ENCODE measurements at regions not wholly inside any gene's neighbourhood (a gene's known extent, or its start where the extent isn't known, plus 50 kb on each side); places are given as distances from the start of the nearest gene placed in this dataset.

DNA sequence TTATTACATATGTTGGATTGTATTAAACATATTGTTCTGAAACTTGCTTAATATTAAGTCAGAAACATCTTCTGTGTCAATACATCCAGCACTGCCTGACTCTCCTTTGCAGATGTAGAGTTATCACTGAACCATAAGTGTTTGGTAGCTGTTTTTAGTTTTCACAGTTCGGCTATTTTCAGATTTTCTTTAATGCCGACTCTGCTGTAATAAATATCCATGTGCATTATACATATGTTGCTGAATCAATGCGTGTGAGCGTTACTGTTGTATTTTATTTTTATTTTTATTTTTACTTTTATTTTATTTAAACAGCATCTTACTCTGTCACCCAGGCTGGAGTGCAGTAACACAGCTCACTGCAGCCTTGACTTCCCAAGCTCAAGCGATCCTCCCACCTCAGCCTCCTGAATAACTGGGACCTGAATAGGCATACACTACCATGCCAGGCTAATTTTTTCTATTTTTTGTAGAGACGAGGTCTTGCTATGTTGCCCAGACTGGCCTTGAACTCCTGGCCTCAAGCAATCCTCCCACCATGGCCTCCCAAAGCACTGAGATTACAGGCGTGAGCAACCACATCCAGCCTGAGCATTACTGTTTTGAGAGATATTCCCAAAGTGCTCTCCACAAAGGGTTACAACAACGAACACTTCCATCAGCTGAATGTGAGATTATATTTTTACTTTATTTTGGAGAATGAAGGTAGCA is 50.7 kb upstream of the NOCT start:
- DNase-seq, result no peak

DNA sequence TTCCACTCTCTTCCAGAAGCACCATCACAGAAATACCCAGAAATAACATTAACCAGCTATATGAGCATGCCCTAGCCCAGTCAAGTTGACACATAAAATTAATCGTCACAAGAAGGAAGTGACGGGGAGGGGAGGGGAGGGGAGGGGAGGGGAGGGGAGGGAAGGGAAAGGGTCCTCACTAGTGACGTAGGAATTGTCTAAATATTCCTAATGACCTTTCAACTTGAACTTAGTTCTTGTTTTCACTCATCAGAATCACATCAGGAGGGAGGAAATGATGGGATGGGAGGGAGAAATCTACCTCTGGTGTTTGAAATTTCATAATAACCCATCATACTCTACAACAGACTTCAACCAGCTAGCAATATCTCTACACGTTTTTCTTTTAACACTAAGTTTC is 52.2 kb upstream of the NOCT start:
- DNase-seq, result no peak

DNA sequence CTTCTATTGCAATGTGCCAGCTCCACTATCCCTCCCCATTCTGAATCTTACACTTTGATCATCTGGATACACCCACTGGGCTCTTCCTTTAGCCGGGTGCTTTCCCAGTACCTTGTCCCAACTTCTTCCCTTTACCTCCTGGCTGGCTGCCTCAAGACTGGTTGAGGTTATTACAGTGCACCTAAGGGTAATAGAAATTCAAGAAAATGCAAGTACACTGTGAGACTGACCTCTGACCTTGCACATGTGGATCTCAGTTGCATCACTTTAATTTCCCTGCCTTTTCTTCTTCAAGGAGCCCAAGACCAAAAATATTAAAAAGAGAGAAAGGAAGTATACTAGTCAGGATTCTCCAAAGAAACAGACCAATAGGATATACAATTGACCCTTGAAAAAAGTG is 53.9 kb upstream of the NOCT start:
- no peak for DNase-seq

DNA sequence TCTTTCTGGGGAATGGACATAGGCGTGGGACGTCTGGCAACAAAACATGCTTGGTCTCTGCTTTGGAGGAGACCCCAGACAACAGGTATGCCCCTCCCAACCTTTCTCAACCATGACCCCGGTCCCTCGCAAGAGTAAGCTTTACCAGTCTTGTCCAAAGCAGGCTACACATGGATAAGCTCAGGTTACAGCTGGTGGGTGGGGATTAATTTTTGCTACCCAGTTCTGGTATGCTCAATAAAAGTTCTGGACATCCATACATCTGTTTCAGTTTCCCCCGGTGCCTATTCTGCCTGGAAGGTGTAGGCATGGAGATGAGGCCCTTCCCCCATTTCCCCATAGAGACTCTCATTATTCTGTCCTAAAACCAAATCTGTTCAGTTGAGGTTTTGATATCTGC is 54.5 kb upstream of the NOCT start:
- DNase-seq, result no peak

DNA sequence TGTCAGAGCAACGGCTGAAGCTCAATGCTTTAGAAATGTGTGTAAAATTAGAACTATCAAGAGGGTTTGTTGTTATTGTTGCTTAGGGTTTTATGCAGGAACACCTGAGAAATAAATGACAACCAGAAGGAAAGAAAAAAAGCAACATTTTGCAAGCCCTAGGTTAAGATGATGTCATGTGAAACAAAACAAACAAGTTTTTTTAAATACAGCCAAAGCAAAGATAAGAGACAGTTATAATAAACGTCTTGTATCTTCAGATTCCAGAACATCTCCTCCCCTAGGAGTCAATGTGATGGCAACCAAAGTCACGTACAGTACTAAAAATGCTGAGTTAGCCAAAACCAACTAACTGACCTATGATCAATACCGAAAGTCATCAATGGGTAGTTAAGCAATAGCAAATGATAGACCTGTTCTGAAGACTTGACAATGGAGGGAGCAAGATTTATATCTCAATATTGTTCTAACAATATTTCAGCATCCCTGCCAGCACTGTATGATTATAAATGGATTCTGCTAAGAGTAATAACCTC is 55.3 kb upstream of the NOCT start:
- no peak for DNase-seq

DNA sequence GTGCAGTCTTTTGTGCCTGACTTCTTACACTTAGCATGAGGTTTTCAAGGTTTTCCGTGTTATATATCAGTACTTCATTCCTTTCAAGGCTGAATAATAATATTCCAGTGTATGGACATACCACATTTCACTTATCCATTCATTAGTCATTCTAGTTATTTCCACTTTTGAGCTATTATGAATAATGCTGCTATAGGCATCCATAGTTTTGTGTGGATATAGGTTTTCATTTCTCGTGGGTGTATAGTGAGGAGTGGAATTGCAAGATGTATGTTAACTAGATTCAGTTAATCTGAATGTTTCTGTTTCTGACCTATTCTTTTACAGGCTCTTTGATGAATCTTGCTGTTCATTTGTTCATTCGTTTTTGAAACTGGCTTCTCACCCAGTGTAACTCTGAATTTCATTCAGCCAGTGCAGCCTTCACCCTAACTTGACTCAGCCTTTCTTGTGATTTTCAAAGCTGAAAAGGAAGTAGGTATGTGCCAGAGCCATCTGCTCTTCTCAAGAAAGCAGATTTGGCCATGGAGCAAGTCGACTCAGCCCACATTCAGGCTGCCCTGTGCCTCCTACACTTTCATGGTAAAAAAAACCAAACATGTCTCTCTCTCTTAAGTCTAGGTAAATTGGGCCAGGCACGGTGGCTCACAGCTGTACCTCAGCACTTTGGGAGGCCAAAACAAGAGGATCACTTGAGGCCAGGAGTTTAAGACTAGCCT is 56.3 kb upstream of the NOCT start:
- no peak for DNase-seq

DNA sequence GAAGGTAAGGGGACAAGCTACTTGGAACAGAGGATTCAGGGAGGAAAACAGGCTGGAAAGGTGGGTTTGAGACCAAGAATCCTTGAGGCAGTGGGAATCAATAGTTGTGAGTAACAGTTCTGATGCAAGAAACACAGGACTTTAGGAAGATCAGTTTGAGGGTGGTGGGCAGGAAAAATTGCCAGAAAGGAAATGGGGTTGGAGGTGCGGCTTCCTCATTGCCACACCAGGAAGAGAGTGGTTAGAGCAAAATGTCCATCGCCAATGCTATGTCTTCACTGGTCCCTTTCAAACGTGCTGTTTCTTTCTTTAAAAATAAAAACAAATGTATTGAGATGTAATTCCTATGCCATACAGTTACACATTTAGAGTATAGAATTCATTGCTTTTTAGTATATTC is 57.1 kb upstream of the NOCT start:
- no peak for DNase-seq

DNA sequence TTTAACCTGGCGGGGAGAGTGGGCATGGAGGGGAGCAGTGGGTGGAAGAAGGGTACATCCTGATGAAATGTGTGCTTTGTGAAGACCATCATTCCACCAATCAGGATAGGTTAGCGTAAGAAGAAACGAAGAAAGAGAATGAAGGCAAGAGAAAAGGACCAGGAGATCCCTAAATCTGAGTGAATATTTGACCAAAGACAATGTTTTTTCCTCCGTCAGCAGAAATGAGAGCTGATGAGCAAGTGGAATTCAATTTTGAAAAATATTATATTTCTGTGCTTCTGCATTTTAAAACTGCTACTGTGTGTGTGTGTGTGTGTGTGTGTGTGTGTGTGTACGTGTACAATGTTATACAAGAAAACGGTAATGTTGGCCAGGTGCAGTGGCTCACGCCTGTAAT is 58.3 kb upstream of the NOCT start:
- DNase-seq, result no peak

DNA sequence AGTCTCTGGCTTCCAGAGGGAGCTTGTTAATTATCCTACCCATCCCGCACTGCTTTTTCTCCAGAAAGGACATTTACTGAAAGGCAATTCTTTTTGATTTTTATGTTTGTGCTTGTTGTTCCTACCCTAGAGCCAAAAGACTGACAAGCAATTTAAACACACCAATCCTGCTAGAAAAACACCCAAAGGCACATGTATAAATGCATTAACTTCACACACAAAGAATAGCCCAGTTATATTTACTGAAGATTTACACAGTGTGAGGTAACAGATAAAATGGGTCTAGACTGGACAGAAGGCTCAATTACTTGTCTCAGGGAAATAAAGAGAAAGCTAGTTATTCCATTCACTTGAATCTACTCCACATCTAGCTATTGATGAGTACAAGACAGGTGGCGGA is 61.2 kb upstream of the NOCT start:
- no peak for DNase-seq

DNA sequence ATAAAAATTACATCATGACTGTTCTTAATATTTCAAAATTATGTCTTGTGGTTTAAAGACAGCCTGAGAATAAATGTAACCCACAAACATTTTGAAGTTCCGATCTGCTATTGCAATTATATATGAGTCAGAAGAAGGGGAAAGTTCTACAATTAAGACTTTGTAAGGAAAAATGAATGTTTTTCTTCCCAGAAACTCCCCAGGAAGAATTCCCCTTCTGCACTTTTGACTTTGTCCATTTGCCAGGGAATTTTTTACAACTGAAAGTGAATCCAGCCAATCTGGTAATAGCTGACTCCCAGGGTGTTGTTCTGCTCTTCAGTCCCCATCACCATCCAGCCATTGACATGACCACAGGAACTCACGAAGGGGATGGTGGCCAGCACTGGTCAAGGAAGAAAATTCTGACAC is 61.6 kb upstream of the NOCT start:
- no peak for DNase-seq

DNA sequence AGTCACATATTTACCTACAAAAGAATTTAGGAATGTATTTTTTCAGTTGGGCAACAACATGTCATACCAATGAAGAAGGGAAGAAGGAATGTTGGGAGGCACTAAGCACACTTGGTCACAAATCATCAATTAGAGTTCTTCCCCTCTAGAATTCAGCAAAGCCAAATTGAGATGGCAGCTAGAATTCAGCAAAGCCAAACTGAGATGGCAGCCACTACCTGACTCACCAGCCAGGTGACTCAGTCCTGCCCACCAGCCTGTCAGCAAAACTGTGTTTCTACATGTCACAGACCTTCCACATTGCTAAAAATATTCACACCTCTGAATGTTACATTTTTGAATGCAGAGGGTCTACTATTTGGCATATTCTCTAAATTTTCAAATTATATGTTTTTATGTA is 63.2 kb upstream of the NOCT start:
- no peak for DNase-seq

DNA sequence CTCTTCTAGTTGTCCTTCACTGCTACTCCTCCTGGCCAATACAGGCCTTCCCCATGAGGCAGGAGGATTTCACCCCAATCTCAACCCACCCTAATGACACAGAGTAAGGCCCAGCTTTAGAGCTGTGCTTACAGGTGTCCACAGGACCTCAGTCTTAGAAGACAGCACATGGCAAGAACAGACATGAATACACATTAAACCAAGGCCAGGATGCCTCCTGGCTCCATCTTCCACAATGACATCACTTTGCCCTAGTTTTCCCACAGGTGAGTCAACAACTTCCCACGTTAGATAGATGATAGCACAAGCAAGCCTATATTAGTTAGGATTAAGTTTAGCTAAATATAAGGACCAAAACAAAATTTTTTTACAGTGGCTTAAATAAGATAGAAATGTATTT is 63.8 kb upstream of the NOCT start:
- no peak for DNase-seq

DNA sequence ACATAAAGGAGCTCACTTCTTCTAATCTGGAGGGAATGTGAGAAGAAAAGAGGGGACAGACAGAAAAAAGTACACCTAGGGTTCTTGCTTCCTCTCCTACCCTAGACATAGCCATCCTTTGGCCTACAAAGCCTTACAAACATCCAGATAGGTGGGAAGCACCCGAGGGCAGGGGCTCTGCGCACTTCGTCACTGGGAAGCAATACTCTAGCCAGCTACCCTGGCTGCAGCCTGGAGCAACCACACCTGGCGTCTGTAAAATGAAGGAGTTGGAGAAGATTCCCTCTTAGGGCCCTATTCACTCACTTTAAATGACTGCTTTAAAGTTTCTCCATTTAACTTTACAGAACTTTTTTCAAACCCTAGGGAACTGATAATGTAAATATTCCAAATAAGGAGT is 65.7 kb upstream of the NOCT start:
- no peak for DNase-seq

DNA sequence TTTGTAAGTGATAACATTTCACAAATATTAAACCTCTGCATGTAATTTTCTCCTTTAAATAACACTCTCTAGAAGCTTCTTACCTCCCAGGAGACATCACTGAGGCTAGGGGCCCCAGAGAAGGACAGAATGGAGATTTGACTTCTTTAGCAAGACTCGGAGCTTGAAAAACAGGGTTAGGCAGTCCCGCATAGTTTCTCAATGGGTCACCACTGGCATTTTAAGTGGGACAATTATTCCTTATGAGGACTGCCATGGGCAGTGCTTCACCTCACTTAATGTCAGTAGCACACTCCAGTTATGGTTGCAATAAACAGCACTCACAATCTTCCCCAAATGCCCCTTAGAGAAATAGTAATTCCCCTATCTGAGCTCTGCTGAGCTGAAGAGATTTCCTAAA is 66.7 kb upstream of the NOCT start:
- no peak for DNase-seq

DNA sequence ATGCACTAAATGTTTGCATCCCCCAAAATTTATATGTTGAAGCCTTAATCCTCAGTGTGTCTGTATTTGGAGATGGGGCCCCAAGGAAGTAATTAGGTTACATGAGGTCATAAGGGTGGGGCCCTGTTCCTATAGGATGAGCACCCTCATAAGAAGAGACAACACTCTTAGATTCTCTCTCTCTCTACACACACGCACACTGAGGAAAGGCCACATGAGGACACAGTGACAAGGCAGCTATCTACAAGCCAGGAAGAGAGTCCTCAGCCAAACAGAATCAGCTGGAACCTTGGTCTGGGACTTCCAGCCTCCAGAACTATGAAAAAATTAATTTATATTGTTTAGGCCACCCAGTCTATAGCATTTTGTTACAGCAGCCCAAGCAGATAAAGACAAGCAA is 69.3 kb upstream of the NOCT start:
- no peak for DNase-seq

DNA sequence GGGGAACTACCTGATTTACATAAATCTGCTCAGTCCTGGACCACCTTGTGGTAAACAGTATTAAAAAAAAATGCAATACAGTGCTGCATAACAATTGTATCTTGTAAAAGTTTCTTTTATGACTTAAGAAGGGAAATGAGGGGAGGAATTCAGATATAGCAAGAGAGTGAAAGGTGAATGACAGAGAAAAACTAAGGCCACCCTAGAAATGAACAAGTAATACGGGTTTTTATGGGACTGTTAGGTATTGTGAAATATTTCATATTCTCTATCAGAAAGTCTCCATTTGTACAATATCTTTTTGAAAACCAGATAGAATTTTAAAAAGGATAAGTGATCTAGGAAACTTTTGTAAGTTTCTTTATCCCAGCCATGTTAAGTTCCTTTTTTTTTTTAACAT is 69.7 kb upstream of the NOCT start:
- no peak for DNase-seq

DNA sequence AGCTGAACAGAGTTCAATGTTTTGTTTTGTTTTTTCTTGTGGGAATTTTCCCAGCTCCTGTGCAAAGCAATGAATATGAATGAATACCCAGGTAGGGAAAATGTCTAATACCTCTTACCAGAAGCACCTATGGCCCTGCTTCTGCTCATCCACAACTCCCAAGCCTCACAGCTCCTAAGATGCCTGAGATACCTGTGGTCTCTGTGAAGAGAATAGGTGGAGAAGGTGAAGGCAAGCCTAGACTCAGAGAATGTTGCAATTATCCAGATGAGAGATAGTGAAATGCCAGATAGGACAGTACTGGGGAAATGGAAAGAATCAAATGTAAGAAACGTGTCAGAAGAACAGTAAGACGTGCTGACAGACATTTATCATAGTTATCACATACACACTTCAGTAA is 70.2 kb upstream of the NOCT start:
- no peak for DNase-seq

DNA sequence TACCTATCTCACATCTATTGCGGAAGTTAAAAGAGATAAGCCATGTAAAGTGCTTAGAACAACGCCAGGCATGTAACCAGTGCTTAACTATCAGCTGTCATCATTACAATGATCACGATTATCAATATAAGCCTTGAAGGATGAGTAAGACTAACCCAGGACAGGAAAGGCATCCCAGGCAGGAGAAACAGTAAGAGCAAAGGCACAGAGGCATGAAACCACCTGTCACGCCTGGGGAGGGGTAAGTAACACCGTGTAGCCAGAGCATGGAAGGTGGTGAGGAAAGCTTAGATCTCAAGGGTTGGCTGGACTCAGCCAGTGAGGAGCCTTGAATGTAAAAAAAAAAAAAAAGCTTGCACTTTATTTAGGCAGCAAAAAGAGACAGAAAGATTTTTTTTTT is 71.7 kb upstream of the NOCT start:
- DNase-seq, result no peak

DNA sequence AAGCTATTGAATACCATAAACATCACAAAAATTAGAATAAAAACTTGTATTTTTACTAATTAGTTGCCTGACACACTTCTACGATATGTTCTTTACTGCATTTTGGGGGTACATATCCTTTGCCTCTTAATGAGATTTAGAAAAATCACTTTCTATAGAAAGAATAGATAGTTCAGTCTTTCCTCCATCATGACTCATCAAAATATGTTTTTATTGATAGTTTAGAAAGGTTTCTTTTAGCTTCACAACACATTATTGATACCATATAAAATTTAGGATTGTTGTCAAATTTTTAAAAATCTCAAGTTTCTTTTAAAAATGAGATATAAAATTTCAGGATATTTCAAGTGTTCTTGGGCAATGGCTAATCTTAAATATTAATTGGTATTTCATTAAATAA is 74.5 kb upstream of the NOCT start:
- no peak for DNase-seq

DNA sequence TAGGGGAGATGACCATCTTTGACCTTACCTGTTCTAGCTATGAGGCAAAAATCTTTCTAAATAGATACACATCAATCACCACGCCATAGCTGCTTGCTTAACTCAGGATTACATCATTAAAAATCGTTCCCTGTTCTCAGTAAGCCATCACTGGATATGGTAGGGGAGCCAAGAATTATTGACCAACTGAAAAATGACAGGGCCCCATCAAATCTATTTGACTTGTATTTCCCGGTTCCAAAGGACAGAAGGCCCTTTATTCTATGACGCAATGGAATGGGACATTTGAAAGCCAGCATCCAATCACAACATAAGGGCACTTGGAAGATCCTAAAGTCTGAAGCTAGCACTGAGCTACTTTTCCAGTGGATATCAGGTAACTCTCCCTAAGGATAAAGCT is 75.6 kb upstream of the NOCT start:
- DNase-seq, result no peak

DNA sequence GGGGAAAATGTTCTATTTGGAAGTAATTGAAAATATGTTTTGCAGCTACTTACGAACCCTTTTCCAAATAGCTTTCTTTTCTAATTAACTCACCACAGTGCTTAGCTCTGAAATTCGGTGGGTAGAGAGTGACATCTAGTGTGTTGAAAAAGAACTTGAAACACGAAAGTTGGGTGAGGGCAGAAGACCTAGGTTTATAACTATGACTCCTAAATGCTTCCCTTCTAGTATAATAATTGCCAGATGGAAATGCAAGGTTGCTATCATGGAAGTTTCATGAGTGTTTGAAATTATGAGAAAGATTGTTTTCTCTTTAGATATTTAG is 77.3 kb upstream of the NOCT start:
- peak; percentile 57 for DNase-seq

DNA sequence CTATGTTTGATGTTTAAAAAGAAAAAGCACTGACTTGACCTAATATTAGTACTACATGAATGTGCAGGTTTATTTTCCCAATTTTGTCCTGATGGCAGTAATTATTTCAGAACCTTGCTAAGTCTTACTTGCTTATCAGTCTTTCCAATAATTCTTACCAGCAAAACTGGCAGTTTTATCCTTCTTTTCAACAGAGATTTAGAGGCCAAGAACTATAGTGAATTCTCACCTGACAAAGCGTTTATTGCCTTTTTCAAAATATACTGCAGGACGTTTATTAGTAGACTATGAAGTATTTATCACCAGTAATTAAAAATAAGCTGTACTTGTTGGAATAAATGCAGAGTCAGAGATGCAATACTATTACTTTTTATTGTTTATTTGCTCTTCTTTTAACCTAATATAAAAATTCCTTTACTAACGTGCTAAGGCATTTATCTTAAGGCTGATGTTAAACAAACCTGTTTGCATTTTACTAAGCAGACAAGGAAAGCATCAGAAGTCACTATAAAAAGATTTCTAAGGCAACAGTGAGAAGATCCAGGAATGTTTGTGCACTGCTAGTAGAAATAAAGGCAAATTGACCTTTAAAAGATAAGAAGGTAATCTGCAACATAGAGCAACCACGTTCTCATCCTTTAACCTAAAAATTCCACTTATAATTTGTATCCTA is 80.3 kb upstream of the NOCT start:
- DNase-seq, result no peak

DNA sequence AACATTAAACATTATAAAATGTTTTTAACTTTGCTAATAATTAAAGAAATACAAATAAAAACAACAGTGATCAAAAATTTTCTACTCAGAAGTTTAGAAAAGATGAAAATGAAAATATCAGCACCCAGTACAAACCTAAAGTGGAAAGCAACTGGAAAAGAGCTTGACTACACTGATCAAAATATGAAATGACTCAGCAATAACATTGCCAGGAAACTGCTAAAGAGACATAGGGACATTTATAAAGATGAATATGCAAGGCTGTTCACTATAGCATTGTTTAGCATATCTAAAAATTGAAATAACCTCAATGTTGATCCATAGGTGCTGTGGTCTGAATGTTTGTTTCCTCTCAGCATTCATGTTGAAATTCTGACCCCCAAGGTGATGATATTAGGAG is 88.5 kb upstream of the NOCT start:
- no peak for DNase-seq

DNA sequence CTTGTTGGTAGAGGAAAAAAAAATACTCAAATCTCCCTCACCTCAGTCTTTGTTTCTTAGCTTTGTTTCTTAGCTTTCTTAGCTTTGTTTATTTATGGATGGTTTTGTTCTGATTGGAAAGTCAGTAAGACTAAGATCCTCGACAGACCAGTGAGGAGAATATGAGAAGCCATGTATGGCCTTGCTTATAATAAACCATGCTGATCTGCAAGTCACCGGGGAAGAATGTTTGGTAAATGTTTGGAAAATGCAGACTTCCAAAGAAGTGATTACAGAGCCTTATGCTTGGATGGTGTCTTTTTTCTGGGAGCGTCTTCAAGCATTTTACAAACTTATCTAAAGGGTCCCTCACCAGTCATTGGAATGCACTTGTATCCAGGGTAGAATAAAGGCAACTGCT is 90.1 kb upstream of the NOCT start:
- no peak for DNase-seq

Data from NCI-H82 (cell line).